Astrocyte (in vitro differentiated cells and primary cell): ENCODE measurements at regions not wholly inside any gene's neighbourhood (a gene's known extent, or its start where the extent isn't known, plus 50 kb on each side); places are given as distances from the start of the nearest gene placed in this dataset.

Source experiments
- CTCF ChIP-seq: IDR thresholded peaks from 2 replicates; pipeline ENCODE4 v1.5.1; 2011; ENCODE audit warnings: low read depth, mild to moderate bottlenecking, inconsistent platforms, low read length, moderate library complexity; ENCODE audit not compliant: insufficient read depth
- EZH2 ChIP-seq: IDR thresholded peaks from 2 replicates; pipeline ENCODE4 v1.6.1; 2012; ENCODE audit warnings: mild to moderate bottlenecking, low read length, inconsistent platforms; ENCODE audit not compliant: insufficient read depth

GRCh38 chr20:22723659-22724058 lies 139.3 kb upstream of the FOXA2 start:
- TF ChIP-seq CTCF = no peak
- TF ChIP-seq EZH2 = no peak
